Parathyroid adenoma (tissue), 2 donors: ENCODE measurements at regions not wholly inside any gene's neighbourhood (a gene's known extent, or its start where the extent isn't known, plus 50 kb on each side); places are given as distances from the start of the nearest gene placed in this dataset.

Experiments
- H2AFZ ChIP-seq: fragments of 300-600 bp; sonication (generic); one replicate; pipeline ENCODE4 v1.7.0; 2017; ENCODE audit warnings: antibody characterized with exemption, mild to moderate bottlenecking
- H3K27ac ChIP-seq: fragments of 300-600 bp; sonication (generic); one replicate; pipeline ENCODE4 v1.7.0; 2017
- H3K27me3 ChIP-seq: fragments of 300-600 bp; sonication (generic); one replicate; pipeline ENCODE4 v1.7.0; 2017; ENCODE audit warnings: low read length; ENCODE audit not compliant: control insufficient read depth, insufficient read depth
- H3K36me3 ChIP-seq: fragments of 300-600 bp; sonication (generic); one replicate; pipeline ENCODE4 v1.7.0; 2017; ENCODE audit warnings: low read length; ENCODE audit not compliant: control insufficient read depth, insufficient read depth
- H3K4me1 ChIP-seq: fragments of 300-600 bp; sonication (generic); one replicate; pipeline ENCODE4 v1.7.0; 2017; ENCODE audit warnings: control low read depth
- H3K4me2 ChIP-seq: fragments of 300-600 bp; sonication (generic); one replicate; pipeline ENCODE4 v1.7.0; 2017; ENCODE audit warnings: low read length
- H3K4me3 ChIP-seq: fragments of 300-600 bp; sonication (generic); one replicate; pipeline ENCODE4 v1.7.0; 2017; ENCODE audit warnings: low read depth, low read length
- H3K79me2 ChIP-seq: fragments of 300-600 bp; sonication (generic); one replicate; pipeline ENCODE4 v1.7.0; 2017; ENCODE audit warnings: control low read depth
- H3K9ac ChIP-seq: fragments of 300-600 bp; sonication (generic); one replicate; pipeline ENCODE4 v1.7.0; 2017; ENCODE audit warnings: mild to moderate bottlenecking
- H3K9me3 ChIP-seq: fragments of 300-600 bp; sonication (generic); one replicate; pipeline ENCODE4 v1.7.0; 2017; ENCODE audit warnings: low read length; ENCODE audit not compliant: control insufficient read depth
- CTCF ChIP-seq: fragments of 300-600 bp; sonication (generic); IDR thresholded peaks from one replicate; pipeline ENCODE4 v1.7.0; 2017; ENCODE audit warnings: antibody characterized with exemption, mild to moderate bottlenecking
- donor health status: primary hyperparathyroidism.

GRCh38 chr16:27686926-27687325, 137.0 kb downstream of the KATNIP start:
- Histone ChIP-seq H3K9ac (no peak overlapping the region), H3K4me3 (no peak overlapping the region), H3K4me2 (no peak overlapping the region), H3K36me3 (no peaks in the 10 kb centered on the region), H3K4me1 (no peaks in the 10 kb centered on the region), H2AFZ (no peak overlapping the region), H3K79me2 (no peaks in the 10 kb centered on the region), H3K27ac (no peak overlapping the region), H3K9me3 (no peaks in the 10 kb centered on the region), H3K27me3 (no peaks in the 10 kb centered on the region)
- no peak for TF ChIP-seq CTCF

GRCh38 chr16:27687605-27688004, 137.7 kb downstream of the KATNIP start:
- Histone ChIP-seq H3K27me3 (no peaks in the 10 kb centered on the region), H3K27ac (no peak overlapping the region)

GRCh38 chr16:27689711-27690110, 139.8 kb downstream of the KATNIP start:
- Histone ChIP-seq H3K36me3 (no peaks in the 10 kb centered on the region), H3K4me1 (no peaks in the 10 kb centered on the region), H3K9me3 (no peaks in the 10 kb centered on the region), H2AFZ (no peak overlapping the region), H3K9ac (no peak overlapping the region), H3K79me2 (no peaks in the 10 kb centered on the region), H3K4me2 (no peak overlapping the region), H3K27ac (no peak overlapping the region), H3K4me3 (no peak overlapping the region), H3K27me3 (no peaks in the 10 kb centered on the region)
- no peak for TF ChIP-seq CTCF

More at GRCh38 chr16:27687605-27688004, 137.7 kb downstream of the KATNIP start:
- no peaks in the 10 kb centered on the region for H3K9me3 ChIP-seq
- H3K4me2 ChIP-seq, result no peak overlapping the region
- no peaks in the 10 kb centered on the region for H3K79me2 ChIP-seq
- no peak for TF ChIP-seq CTCF
- no peaks in the 10 kb centered on the region for H3K36me3 ChIP-seq
- no peak overlapping the region for H3K4me3 ChIP-seq
- no peak overlapping the region for H2AFZ ChIP-seq
- no peaks in the 10 kb centered on the region for H3K4me1 ChIP-seq
- H3K9ac ChIP-seq, result no peak overlapping the region

GRCh38 chr16:27690608-27691007, 140.7 kb downstream of the KATNIP start:
- H3K9me3 ChIP-seq, result no peaks in the 10 kb centered on the region
- TF ChIP-seq CTCF, result peak; percentile 54
- no peaks in the 10 kb centered on the region for H3K79me2 ChIP-seq

GRCh38 chr16:27691721-27692120, 141.8 kb downstream of the KATNIP start:
- Histone ChIP-seq H3K27ac (no peak overlapping the region), H3K4me2 (no peak overlapping the region)

More at GRCh38 chr16:27690608-27691007, 140.7 kb downstream of the KATNIP start:
- Histone ChIP-seq H3K27ac (no peak overlapping the region), H3K9ac (no peak overlapping the region), H3K4me2 (no peak overlapping the region), H3K36me3 (no peaks in the 10 kb centered on the region), H3K4me1 (no peaks in the 10 kb centered on the region), H2AFZ (no peak overlapping the region), H3K27me3 (no peaks in the 10 kb centered on the region), H3K4me3 (no peak overlapping the region)

More at GRCh38 chr16:27691721-27692120, 141.8 kb downstream of the KATNIP start:
- no peak overlapping the region for H3K9ac ChIP-seq
- no peaks in the 10 kb centered on the region for H3K36me3 ChIP-seq
- no peaks in the 10 kb centered on the region for H3K4me1 ChIP-seq
- H3K79me2 ChIP-seq, result no peaks in the 10 kb centered on the region
- no peaks in the 10 kb centered on the region for H3K27me3 ChIP-seq
- H2AFZ ChIP-seq, result no peak overlapping the region
- H3K4me3 ChIP-seq, result no peak overlapping the region
- H3K9me3 ChIP-seq, result no peaks in the 10 kb centered on the region
- TF ChIP-seq CTCF, result no peak
